ENCODE measurements at regions not wholly inside any gene's neighbourhood (a gene's known extent, or its start where the extent isn't known, plus 50 kb on each side); places are given as distances from the start of the nearest gene placed in this dataset.

- no peak for TF ChIP-seq CTCF (IDR thresholded peaks at IDR 0.05; ENCODE audit: poor library complexity, severe bottlenecking)
- TF ChIP-seq POLR2AphosphoS5 (IDR thresholded peaks at IDR 0.05), result no peak
- no peak for TF ChIP-seq EZH2 (IDR thresholded peaks at IDR 0.05; ENCODE audit: borderline replicate concordance, insufficient read depth, low read length, poor library complexity, severe bottlenecking)
- TF ChIP-seq SMC3 (conservative IDR thresholded peaks at IDR 0.05; ENCODE audit: poor library complexity), result no peak
- TF ChIP-seq REST (IDR thresholded peaks at IDR 0.05; ENCODE audit: borderline replicate concordance), result no peak
- TF ChIP-seq TAF1 (IDR thresholded peaks at IDR 0.05; ENCODE audit: low read depth), result no peak
- no peak for TF ChIP-seq MXI1 (conservative IDR thresholded peaks at IDR 0.05; ENCODE audit: poor library complexity, severe bottlenecking)
- TF ChIP-seq EP300 (conservative IDR thresholded peaks at IDR 0.05; ENCODE audit: poor library complexity, severe bottlenecking), result no peak
- no peak for TF ChIP-seq RAD21 (conservative IDR thresholded peaks at IDR 0.05)
These were observed 139.7 kb upstream of the CFAP20DC start for GRCh38 chr3:59189526-59189925.

All from neural cell (in vitro differentiated cells).